Amniotic stem cell (primary cell): ENCODE measurements at regions not wholly inside any gene's neighbourhood (a gene's known extent, or its start where the extent isn't known, plus 50 kb on each side); places are given as distances from the start of the nearest gene placed in this dataset.
"Not testable (repeated sequence)": the region's sequence is repeated elsewhere in the genome, so short reads cannot be mapped to it uniquely, and the experiment has no call there.

ENCODE experiments used
- DNase-seq: peaks from one replicate; lab custom pipeline; 2025; lab: John Stamatoyannopoulos, UW

DNA sequence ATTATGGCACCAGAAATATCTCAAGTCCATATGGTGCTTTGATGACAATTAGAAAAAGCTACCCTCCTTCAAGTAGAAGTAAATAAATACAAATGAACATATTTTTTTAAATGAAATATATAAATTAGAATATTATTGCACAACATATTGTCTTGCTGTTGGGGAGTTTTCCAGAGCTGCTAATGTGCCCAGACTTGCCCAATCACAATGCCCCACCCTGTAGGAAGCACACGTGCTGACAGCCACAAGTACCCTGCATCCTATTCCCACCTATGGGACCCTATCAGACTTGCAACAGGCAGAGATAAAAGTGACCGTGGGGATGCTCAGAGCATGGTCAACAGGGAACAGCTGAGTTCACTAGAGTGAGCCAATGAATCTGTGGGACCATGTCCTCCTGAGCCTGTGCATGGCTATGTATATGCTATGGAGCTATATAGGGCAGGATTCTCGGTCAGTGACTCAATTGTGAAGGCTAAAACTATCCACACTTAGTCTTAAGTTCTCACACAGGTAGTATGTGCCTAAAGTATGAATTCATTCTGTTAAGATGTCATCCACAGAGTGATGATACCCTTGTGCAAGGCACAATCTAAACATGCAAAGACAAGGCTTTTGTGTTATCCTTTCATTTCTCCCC, 336.0 kb downstream of the HGF start:
- no peak for DNase-seq

- no peak for DNase-seq
Measured at GRCh38 chr7:81433206-81433605, 336.6 kb downstream of the HGF start.

DNA sequence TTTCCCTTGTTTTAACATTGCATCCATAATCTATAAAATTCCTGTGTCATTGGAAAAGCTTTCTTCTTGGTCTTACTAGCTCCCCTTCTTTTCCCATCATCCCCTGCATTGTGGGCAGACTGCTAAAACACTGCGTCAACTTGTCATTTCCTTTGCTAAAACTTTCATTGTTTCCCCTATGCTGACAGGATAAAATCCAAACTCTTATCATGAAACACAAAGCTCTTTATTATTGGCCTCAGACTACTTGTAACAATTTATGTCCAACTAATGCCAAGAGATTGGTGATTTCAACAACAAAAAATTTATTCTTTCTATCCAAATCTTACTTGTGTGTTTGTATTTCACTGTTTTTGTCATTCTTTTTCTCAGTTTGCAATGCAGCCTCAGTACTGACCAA, 339.1 kb downstream of the HGF start:
- no peak for DNase-seq

DNA sequence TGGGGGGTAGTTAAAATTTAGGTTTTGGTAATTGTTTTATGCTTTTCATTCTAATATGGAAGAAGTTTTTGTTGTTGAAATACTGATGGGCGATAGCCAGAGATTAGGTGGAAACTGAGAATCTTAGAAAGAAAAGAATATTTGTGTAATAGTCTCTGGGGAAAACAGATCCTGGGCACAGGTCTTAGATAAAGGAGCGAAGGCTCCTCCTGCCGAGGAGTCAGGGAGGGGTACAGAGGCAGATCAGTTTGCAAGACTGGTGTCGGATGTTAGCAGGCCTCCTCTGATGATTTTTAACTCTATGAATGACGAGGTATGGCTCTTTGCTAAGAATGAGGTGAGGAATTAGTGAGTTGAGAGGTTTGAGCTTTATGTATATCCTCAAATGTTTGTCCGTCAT, 339.7 kb downstream of the HGF start:
- DNase-seq: no peak

DNA sequence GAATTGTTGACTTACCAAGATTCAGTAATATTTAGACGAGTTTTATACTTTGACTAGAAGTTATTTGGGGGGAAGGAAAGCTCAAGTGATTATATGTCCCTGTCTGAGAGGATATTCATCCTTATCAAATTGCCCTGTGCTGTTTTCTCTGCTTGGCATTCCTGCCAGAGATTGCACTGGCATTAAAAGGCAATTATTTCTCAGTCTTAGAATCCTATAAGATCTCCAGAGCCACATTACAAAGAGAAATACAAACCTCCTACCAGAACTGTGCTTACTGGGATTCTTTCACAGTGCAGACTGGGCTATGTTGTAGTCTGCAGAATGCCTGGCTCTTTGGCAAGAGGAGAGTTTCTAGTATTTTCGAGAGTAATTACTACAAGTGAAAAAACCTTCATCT, 342.4 kb downstream of the HGF start:
- DNase-seq: no peak

DNA sequence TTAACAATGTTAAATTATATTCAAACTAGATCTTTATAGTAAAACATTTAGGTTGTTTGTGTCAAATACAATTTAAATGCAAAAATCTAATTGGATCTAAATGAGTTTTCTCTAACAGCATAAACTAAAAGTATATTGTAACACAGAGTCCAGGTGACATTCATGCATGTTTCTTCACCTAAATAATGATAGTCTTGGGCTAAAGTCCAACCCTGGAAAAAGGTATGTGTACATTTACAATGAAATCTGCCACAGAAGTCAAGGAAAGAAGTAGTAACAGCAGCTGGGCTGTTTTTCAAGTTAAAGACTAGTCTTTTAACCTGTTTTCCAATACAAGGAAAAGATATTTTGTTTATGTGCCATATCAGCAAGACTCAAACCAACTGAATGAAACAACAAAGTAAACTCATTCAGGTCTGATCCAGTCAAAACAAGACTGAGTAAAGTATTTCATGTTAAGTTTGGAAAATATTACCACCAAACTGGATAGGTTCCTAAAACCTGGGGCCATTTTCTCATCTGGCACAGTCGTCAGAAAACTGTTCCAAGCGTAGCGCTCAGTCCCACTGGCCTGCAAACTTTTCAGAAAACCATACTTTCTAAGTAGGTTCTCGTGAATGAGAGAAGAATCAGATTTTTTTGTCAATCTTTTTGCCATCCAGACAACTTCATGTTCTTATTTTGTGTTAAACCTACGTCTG, 349.2 kb downstream of the HGF start:
- no peak for DNase-seq

- no peak for DNase-seq
Measured at GRCh38 chr7:81419731-81420130, 350.1 kb downstream of the HGF start.

DNA sequence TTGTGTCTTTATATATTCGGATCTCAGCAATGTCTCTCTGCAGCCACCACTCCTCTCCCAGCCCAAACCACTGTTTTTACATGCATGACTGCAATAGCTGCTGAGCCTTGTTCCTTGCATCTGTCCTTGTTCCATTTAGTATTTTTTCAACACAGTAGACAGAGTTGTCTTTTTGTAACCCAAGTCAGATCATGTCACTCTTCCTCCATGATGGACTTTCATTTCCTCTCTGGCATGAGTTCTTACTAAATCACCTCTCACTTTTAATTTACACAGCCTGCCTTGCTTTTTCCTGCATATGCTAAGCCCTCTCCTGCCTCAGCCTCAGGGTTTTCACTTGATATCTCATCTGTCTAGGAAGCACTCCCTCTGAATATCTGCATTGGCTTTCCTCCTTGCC, 353.2 kb downstream of the HGF start:
- no peak for DNase-seq

GRCh38 chr7:81415181-81415580, 354.7 kb downstream of the HGF start:
- no peak for DNase-seq

DNA sequence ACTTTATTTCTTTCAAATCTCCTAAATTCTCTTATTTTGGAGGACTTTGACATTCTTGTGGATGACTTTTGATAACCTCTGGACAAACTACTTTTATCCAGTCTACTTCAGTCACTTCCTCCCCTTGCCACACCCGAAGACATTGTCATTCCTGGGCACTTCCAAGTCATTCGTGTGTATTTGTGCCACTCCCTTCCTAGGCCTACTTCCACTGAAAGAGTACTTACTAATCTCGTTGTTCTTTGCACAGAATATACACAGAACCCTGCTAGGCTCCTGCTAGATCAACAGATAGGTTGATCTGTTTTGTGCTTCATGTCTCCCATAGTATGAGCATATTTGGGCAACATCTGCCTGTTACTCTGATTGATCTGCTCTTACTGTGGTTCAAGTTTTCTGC, 355.4 kb downstream of the HGF start:
- no peak for DNase-seq

DNA sequence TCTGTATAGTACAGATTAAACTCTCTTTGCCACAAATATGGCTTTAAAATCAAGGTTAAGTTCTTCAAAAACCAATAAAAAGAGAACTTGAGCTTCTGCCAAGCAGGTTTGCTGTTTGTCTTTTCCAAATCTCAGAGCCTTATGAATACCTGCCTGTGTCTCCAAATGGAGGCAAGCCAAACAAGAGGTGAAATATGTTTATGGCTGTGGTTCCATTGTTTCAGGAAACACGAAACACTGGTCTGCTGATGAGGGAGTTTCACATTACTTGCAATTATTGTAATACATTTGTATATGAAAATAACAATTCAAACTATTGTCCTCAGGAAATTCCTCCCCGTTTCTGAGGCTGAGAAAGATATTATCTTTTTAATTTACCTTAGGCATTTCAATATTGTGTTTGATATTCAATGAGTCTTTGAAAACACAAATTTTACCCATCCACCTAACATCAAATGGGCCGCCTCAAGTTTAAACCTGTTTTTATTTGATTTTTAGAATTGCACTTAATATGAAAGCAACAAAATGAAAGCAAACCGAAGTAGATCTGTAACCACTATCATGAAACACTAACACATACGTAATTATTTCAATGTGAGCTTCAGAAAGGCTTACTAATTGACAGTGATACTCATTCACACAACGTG, 359.3 kb downstream of the HGF start:
- no peak for DNase-seq

GRCh38 chr7:81408728-81409127, 361.1 kb downstream of the HGF start:
- no peak for DNase-seq

DNA sequence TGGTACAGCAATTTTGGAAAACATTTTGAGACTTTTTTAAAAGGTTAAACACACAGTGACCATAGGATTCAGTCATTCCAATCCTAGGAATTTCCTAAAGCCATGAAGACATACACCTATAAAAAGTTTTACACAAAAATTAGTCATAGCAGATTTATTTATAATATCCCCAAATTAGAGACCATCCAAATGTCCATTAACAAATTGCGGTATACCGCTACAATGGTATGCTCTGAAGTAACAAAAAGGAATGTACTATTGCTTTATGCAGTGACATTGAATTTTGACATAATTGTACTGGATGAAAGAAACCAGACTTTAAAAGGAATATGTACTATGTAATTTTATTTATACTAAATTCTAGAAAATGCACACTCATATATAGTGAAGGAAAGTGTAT, 362.8 kb downstream of the HGF start:
- no peak for DNase-seq

DNA sequence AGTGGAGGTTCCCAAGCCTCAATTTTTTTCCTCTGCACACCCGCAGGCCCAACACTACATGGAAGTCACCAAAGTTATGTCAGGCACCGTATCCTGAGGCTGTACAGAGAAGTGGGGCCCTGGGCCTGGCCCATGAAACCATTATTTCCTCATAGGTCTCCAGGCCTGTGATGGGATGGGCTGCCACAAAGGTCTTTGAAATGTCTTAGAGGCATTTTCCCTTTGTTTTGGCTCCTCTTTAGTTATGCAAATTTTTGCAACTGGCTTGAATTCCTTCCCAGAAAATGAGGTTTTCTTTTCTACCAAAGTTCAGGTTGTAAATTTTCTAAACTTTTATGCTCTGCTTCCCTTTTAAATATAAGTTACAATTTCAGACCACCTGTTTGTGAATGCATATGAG, 365.2 kb downstream of the HGF start:
- DNase-seq: no peak

DNA sequence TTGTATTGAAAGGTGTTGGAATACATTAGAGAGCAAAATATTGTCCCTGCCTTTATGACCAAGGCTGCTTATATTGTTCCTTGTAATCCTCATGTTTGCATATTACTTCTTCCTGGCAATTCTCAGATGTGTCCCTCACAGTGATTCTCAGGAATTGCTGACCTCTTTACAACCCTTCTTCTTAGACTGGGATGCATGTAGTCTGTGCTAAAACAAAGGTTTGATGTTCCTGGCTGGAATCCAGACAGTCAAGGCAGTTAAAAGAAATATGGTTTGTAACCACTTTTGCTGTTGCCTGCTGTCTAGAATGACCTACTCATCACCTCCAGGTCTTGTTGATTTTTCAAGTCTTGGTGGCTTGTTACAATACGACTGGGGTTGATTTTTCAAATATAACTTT, 367.6 kb downstream of the HGF start:
- no peak for DNase-seq

- no peak for DNase-seq
Measured at GRCh38 chr7:81399471-81399870, 370.4 kb downstream of the HGF start.

GRCh38 chr7:81394029-81394428, 375.8 kb downstream of the HGF start:
- DNase-seq: no peak

GRCh38 chr7:81393018-81393417, 376.8 kb downstream of the HGF start:
- DNase-seq: no peak

GRCh38 chr7:81385370-81385769, 384.5 kb downstream of the HGF start:
- DNase-seq: no peak

DNA sequence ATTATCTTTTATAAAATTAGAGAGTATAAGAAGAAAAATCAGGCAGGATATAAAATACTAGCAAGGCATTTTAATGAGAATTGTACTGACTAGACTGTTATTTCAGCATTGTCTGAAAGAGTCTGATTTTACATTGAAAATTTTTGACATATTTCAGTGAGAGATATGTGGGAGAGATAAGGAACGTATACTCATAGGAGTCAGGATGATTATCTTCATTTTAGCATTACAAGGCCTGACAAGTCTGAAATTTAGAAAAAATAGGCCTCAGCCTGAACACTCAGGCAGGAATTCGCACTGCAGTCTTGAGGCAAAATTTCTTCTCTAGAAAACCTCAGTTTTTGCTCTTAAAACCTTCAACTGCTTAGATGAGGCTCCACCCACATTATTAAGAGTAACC, 386.0 kb downstream of the HGF start:
- DNase-seq: no peak

DNA sequence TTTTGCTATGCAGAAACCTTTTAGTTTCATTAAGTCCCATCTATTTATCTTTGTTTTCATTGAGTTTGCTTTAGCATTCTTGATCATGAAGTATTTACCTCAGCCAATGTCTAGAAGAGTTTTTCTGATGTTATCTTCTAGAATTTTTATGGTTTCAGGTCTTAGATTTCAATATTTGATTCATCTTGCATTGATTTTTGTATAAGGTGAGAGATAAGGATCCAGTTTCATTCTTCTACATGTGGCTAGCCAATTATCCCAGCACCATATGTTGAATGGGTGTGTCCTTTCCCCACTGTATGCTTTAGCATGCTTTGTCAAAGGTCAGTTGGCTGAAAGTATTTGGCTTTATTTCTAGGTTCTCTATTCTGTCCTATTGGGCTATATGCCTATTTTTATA, 395.2 kb downstream of the HGF start:
- DNase-seq: not testable (repeated sequence)

DNA sequence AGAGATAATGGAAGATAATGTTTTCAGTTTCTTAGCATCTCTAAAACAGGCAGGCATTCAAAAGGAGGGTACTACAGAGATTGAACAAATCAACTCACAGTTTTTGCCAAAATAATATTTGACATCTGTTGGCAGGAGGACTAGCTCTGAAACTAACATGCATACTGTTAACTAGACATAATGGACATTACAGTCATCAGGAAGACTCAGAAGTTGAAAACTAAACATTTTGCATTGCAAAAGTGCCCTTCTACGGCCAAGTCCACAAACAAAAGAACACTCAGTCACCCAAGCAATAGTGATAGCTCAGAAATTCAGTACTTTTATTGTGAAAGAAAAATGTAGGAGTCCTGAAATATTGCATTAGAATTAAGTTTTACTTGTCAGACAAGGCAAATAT, 399.0 kb downstream of the HGF start:
- no peak for DNase-seq

GRCh38 chr7:81367326-81367931, 402.4 kb downstream of the HGF start:
- no peak for DNase-seq
